ENCODE measurements at regions not wholly inside any gene's neighbourhood (a gene's known extent, or its start where the extent isn't known, plus 50 kb on each side); places are given as distances from the start of the nearest gene placed in this dataset.

DNA sequence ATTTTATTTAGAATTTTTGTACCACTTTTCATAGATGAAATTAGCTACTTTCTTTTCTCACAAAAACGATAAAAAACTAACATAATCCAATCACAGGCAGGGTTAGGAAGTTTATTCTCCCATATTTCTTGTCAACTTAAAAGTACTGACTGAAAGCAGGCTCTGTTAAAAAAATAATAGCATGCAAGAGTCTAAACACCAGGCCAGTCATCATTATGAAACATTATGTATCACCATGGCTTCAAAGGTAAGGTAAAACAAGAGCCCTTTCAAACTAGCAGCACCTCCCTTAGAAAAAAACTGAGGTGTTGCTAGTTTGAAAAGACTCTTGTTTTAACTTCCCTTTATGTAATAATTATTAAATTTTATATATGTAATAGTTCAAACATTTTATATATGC is 848.0 kb downstream of the RNF144A start:
- TF ChIP-seq, protein P1, sequence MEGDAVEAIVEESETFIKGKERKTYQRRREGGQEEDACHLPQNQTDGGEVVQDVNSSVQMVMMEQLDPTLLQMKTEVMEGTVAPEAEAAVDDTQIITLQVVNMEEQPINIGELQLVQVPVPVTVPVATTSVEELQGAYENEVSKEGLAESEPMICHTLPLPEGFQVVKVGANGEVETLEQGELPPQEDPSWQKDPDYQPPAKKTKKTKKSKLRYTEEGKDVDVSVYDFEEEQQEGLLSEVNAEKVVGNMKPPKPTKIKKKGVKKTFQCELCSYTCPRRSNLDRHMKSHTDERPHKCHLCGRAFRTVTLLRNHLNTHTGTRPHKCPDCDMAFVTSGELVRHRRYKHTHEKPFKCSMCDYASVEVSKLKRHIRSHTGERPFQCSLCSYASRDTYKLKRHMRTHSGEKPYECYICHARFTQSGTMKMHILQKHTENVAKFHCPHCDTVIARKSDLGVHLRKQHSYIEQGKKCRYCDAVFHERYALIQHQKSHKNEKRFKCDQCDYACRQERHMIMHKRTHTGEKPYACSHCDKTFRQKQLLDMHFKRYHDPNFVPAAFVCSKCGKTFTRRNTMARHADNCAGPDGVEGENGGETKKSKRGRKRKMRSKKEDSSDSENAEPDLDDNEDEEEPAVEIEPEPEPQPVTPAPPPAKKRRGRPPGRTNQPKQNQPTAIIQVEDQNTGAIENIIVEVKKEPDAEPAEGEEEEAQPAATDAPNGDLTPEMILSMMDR (IDR thresholded peaks at IDR 0.05; ENCODE audit: low read depth, low read length), result no peak
- DNase-seq (ENCODE audit: low read depth in 2 of 2), result no peak
- H3K4me3 ChIP-seq (replicated peaks in 1 of 2; ENCODE audit: low read depth in 2 of 2, low read length in 2 of 2), result no peak overlapping the region

DNA sequence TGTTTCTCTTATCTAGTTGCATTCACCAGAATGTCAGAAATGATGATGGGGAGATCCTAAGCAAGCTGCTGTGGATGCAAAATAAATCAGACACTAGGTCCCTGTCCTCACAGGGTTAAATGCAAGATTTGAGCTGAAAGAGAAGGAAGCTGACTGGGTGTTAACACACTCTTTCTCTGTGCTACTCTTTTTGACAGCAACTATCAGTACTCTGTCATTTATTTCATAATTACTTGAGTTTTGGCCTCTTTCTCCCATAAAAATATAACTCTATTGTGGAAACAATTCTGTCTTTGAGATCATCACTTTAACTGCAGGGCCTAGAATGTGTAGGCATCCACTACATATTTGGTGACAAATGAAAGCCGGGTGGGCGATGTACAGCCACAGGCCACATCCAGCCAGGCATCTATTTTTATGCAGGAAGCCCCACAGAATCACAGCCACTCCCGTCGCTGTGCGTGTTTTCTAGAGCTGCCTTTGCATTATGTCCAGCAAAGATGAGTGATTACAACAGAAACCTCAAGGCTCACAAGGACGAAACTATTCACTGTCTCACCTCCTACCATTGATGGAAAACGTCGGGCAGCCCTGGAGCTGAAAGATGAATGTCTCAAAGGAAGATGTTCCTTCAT is 849.0 kb downstream of the RNF144A start:
- TF ChIP-seq, protein P1 (IDR thresholded peaks at IDR 0.05; ENCODE audit: low read depth, low read length), result no peak
- DNase-seq (ENCODE audit: low read depth in 2 of 2), result no peak
- H3K4me3 ChIP-seq (replicated peaks in 1 of 2; ENCODE audit: low read depth in 2 of 2, low read length in 2 of 2), result no peak overlapping the region

DNA sequence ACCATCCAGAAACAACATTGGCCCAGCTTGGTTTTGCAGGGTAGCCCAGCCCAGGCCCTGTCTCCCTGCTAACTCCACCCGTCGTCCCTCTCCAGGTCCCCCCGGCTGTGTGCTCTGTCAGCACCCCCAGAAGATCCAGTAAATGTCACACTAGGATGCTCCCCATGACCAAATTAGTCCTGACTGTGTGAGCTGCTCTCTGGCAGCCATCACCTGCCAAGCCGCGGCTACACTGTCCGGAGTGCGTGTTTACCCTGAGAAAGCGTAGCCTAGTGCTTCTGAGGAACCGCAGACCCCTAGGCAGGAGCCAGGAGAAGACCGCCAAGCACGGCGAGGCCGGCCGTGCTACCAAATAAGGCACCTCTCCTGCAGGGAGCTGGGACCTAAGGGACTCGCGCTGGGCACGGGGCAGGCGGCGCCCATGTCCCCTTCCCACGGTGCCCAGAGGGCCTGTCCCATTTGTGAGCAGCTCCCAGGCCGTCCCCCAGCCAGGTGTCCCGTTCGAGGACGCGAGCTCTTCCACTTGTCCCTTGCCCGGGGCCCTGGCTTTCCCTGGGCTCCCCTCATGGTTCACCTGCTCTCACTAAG is 849.9 kb downstream of the RNF144A start:
- no peak for DNase-seq (ENCODE audit: low read depth in 2 of 2)
- no peak overlapping the region for H3K4me3 ChIP-seq (replicated peaks in 1 of 2; ENCODE audit: low read depth in 2 of 2, low read length in 2 of 2)
- TF ChIP-seq, protein P1 (IDR thresholded peaks at IDR 0.05; ENCODE audit: low read depth, low read length), result no peak

DNA sequence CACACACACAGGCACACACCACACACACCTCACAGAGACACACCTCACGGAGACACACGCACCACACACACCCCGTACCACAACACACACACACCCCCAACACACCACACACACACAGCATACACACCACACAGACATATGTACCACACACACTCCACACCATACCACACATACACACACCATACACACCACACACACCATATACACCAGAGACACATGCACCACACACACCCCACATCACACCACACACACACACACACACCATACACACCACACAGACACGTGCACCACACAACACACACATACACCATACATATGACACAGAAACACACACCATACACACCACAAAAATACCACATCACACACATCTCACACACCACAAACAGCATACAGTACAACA is 850.7 kb downstream of the RNF144A start:
- TF ChIP-seq, protein P1 (IDR thresholded peaks at IDR 0.05; ENCODE audit: low read depth, low read length), result no peak
- DNase-seq (ENCODE audit: low read depth in 2 of 2), result no peak
- H3K4me3 ChIP-seq (replicated peaks in 1 of 2; ENCODE audit: low read depth in 2 of 2, low read length in 2 of 2), result no peak overlapping the region

DNA sequence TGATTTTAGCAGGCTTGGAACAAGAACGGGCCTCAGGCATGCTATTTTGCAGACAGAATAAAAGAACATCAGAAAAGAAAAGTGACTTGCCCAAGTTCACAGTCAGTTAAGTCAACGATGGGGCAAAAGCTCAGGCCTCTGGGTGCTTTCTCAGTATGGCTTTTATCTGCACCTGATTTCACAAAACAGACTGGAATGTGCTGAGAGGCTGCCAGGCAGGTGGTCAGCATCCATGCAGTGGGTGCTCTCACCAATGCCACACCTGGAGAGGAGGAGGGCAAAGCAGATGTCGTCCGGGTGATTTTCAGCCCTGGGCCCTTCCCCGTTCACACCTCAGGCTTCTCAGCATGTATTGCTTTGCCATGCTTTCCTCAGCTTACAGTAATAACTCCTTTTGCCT is 854.6 kb downstream of the RNF144A start:
- no peak overlapping the region for H3K4me3 ChIP-seq (replicated peaks in 1 of 2; ENCODE audit: low read depth in 2 of 2, low read length in 2 of 2)
- TF ChIP-seq, protein P1 (IDR thresholded peaks at IDR 0.05; ENCODE audit: low read depth, low read length), result no peak
- DNase-seq (ENCODE audit: low read depth in 2 of 2), result no peak

DNA sequence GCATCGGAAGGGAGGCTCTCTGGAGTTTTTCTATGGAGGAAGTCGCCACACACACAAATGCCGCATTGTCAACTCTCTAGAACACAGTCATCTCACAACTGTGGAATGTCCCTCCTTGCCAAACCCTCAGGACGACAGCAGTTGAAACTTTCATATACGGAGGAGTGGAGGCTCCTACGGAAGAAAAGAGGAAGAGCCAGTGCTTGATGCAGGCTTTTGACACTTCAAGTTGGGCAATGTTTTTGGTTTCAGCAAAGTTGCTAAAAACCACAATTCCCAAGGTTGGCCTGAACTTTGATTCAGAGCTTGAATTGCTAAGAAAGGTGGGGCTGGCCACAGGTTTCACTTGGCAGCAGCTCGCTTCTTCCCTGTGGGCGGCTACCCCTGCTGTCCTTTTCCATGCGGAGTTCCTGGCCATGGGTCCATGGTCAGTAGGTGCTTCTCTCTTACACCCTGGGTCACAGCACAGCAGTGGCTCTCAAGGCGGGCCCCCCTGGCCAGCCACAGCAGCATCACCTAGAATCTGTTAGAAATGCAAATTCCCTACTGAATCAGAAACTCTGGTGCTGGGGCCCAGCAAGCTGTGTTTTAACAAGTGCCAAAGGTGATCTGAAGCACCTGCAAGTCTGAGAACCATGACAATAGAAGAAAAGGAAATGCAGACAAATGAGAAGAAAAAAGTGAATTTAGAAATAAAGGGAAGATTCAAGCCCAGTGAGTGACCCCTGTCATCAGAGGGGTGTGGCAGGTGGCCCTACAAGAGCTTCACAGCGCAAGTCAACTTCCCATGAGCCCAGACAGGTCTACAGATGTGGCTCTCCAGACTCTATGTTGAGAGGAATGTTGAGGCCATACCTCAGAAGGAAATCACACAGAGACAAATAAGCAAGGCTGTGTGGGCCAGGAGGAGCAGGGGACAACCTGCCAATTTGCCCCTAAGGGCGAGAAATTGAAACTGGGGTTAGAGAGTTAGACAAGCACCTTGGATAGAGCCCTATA is 856.4 kb downstream of the RNF144A start:
- no peak for DNase-seq (ENCODE audit: low read depth in 2 of 2)
- TF ChIP-seq, protein P1 (IDR thresholded peaks at IDR 0.05; ENCODE audit: low read depth, low read length), result no peak
- no peak overlapping the region for H3K4me3 ChIP-seq (replicated peaks in 1 of 2; ENCODE audit: low read depth in 2 of 2, low read length in 2 of 2)
